ENCODE measurements at regions not wholly inside any gene's neighbourhood (a gene's known extent, or its start where the extent isn't known, plus 50 kb on each side); places are given as distances from the start of the nearest gene placed in this dataset.

GRCh38 chr4:111652986-111653385 lies 492.3 kb upstream of the FAM241A start:
- Histone ChIP-seq H2AFZ (ENCODE audit: low read length) (no peak overlapping the region), H3K27ac (ENCODE audit: low read length) (no peak overlapping the region), H3K27me3 (replicated peaks; ENCODE audit: insufficient read depth, low read length) (no peaks in the 10 kb centered on the region), H3K4me1 (ENCODE audit: low read length) (no peaks in the 10 kb centered on the region), H3K79me2 (ENCODE audit: low read length) (no peaks in the 10 kb centered on the region), H3K4me2 (ENCODE audit: low read depth, low read length) (no peak overlapping the region), H3K4me3 (ENCODE audit: low read length) (no peak overlapping the region), H4K20me1 (ENCODE audit: insufficient read depth, low read length) (no peaks in the 10 kb centered on the region), H3K9ac (ENCODE audit: low read length) (no peak overlapping the region), H3F3A (ENCODE audit: insufficient read depth, low read length) (no peaks in the 10 kb centered on the region), H3K36me3 (replicated peaks; ENCODE audit: insufficient read depth, low read length) (no peaks in the 10 kb centered on the region), H3K9me3 (replicated peaks; ENCODE audit: insufficient read depth, low read length) (no peaks in the 10 kb centered on the region), H3K9me2 (replicated peaks; ENCODE audit: insufficient read depth, low read length) (no peaks in the 10 kb centered on the region)
- no peak for DNase-seq
- no peak for TF ChIP-seq CTCF (IDR thresholded peaks at IDR 0.05; ENCODE audit: low read length)
- TF ChIP-seq EZH2phosphoT487 (IDR thresholded peaks at IDR 0.05; ENCODE audit: low read length) = no peak
- TF ChIP-seq EZH2 (optimal IDR thresholded peaks at IDR 0.05; ENCODE audit: low read depth, low read length) = no peak

GRCh38 chr4:111662496-111662895 lies 482.8 kb upstream of the FAM241A start:
- Histone ChIP-seq H3K79me2 (ENCODE audit: low read length) (no peaks in the 10 kb centered on the region), H3K9me2 (replicated peaks; ENCODE audit: insufficient read depth, low read length) (no peaks in the 10 kb centered on the region), H3K4me3 (ENCODE audit: low read length) (no peak overlapping the region), H2AFZ (ENCODE audit: low read length) (no peak overlapping the region), H3F3A (ENCODE audit: insufficient read depth, low read length) (no peaks in the 10 kb centered on the region), H3K4me1 (ENCODE audit: low read length) (no peaks in the 10 kb centered on the region), H3K4me2 (ENCODE audit: low read depth, low read length) (no peak overlapping the region), H3K9me3 (replicated peaks; ENCODE audit: insufficient read depth, low read length) (no peaks in the 10 kb centered on the region), H3K9ac (ENCODE audit: low read length) (no peak overlapping the region), H4K20me1 (ENCODE audit: insufficient read depth, low read length) (no peaks in the 10 kb centered on the region), H3K27ac (ENCODE audit: low read length) (no peak overlapping the region), H3K27me3 (replicated peaks; ENCODE audit: insufficient read depth, low read length) (no peaks in the 10 kb centered on the region), H3K36me3 (replicated peaks; ENCODE audit: insufficient read depth, low read length) (no peaks in the 10 kb centered on the region)
- DNase-seq = no peak
- TF ChIP-seq EZH2phosphoT487 (IDR thresholded peaks at IDR 0.05; ENCODE audit: low read length) (no peak), EZH2 (optimal IDR thresholded peaks at IDR 0.05; ENCODE audit: low read depth, low read length) (no peak), CTCF (IDR thresholded peaks at IDR 0.05; ENCODE audit: low read length) (no peak)

- no peak for TF ChIP-seq CTCF (IDR thresholded peaks at IDR 0.05; ENCODE audit: low read length)
- no peak for TF ChIP-seq EZH2 (optimal IDR thresholded peaks at IDR 0.05; ENCODE audit: low read depth, low read length)
- no peak for TF ChIP-seq EZH2phosphoT487 (IDR thresholded peaks at IDR 0.05; ENCODE audit: low read length)
- no peak for DNase-seq
- H3K27ac ChIP-seq (ENCODE audit: low read length) = no peak overlapping the region
- no peaks in the 10 kb centered on the region for H4K20me1 ChIP-seq (ENCODE audit: insufficient read depth, low read length)
- H3F3A ChIP-seq (ENCODE audit: insufficient read depth, low read length) = no peaks in the 10 kb centered on the region
- no peak overlapping the region for H3K4me3 ChIP-seq (ENCODE audit: low read length)
- H2AFZ ChIP-seq (ENCODE audit: low read length) = no peak overlapping the region
- H3K9me2 ChIP-seq (replicated peaks; ENCODE audit: insufficient read depth, low read length) = no peaks in the 10 kb centered on the region
- H3K27me3 ChIP-seq (replicated peaks; ENCODE audit: insufficient read depth, low read length) = no peaks in the 10 kb centered on the region
- no peak overlapping the region for H3K9ac ChIP-seq (ENCODE audit: low read length)
- no peaks in the 10 kb centered on the region for H3K9me3 ChIP-seq (replicated peaks; ENCODE audit: insufficient read depth, low read length)
- no peaks in the 10 kb centered on the region for H3K79me2 ChIP-seq (ENCODE audit: low read length)
- H3K4me2 ChIP-seq (ENCODE audit: low read depth, low read length) = no peak overlapping the region
- no peaks in the 10 kb centered on the region for H3K36me3 ChIP-seq (replicated peaks; ENCODE audit: insufficient read depth, low read length)
- H3K4me1 ChIP-seq (ENCODE audit: low read length) = no peaks in the 10 kb centered on the region
Measured at GRCh38 chr4:111664308-111664945, 480.8 kb upstream of the FAM241A start.

All from MM.1S (cell line).